Mesothelial cell of epicardium (in vitro differentiated cells): ENCODE measurements at regions not wholly inside any gene's neighbourhood (a gene's known extent, or its start where the extent isn't known, plus 50 kb on each side); places are given as distances from the start of the nearest gene placed in this dataset.

Experiments
- DNase-seq, 2 experiments: peaks; one replicate each; pipeline ENCODE4 v3.0.0; 2021; ENCODE audit warnings: low spot score in 2 of 2; ENCODE audit not compliant: unreplicated experiment in 2 of 2
- H3K27ac Mint-ChIP-seq: 2 replicates; pipeline ENCODE4 v1.8.0; 2021; ENCODE audit warnings: mixed read lengths
- H3K27me3 Mint-ChIP-seq: 2 replicates; pipeline ENCODE4 v1.8.0; 2021; ENCODE audit warnings: low read depth, mixed read lengths
- H3K36me3 Mint-ChIP-seq: 2 replicates; pipeline ENCODE4 v1.8.0; 2021; ENCODE audit warnings: mixed read lengths
- H3K4me1 Mint-ChIP-seq: 2 replicates; pipeline ENCODE4 v1.8.0; 2021; ENCODE audit warnings: mixed read lengths
- H3K4me3 Mint-ChIP-seq: 2 replicates; pipeline ENCODE4 v1.8.0; 2021; ENCODE audit warnings: mild to moderate bottlenecking, moderate library complexity, mixed read lengths
- H3K9me3 Mint-ChIP-seq: 2 replicates; pipeline ENCODE4 v1.8.0; 2021; ENCODE audit warnings: mixed read lengths
- TF ChIP-seq, protein P1 (sequence below): fragments of 200-600 bp; sonication (generic); IDR thresholded peaks from one replicate; pipeline ENCODE4 v1.5.0; 2021; ENCODE audit warnings: antibody characterized with exemption; ENCODE audit not compliant: unreplicated experiment

DNA sequence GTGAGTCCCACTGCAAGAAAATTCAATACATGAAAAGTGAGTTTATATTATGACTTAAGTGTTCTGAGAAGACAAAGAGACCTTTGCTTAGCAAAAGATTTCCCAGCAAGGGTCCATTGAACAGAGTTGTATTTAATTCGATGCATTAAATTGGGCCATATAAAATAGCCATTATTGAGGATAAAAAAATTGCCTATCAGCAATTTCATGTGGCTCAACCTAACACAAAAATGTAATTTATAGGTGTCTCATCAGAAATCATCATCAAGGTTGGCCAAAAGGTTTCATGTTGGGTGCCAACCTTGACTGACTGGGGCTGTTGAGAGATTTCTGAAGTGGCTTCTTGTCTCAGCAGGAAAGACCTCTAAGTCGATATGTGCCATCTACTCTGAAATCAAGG lies 84.8 kb upstream of the TOX3 start:
- no peaks in the 10 kb centered on the region for H3K4me1 Mint-ChIP-seq

DNA sequence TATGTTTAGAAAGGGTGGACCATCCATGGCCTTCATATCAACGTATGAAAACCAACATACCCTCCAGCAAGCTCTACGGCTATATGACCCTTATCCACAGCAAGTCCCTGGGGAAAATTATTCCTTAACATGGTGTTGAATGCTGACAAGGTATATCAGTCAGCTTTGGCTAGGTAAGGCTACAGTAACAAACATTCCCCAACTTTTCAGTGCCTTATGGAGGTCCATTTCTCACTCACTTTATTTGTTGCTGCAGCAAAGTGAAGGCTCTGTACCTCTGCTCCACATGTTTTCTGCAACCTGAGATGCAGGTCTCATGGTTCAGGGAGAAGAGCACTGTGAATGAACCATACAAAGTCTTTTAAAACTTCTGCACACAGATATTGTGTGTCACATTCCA lies 83.8 kb upstream of the TOX3 start:
- peaks cover 14% of the 10 kb centered on the region for H3K9me3 Mint-ChIP-seq
- no peak for DNase-seq
- TF ChIP-seq, protein P1, sequence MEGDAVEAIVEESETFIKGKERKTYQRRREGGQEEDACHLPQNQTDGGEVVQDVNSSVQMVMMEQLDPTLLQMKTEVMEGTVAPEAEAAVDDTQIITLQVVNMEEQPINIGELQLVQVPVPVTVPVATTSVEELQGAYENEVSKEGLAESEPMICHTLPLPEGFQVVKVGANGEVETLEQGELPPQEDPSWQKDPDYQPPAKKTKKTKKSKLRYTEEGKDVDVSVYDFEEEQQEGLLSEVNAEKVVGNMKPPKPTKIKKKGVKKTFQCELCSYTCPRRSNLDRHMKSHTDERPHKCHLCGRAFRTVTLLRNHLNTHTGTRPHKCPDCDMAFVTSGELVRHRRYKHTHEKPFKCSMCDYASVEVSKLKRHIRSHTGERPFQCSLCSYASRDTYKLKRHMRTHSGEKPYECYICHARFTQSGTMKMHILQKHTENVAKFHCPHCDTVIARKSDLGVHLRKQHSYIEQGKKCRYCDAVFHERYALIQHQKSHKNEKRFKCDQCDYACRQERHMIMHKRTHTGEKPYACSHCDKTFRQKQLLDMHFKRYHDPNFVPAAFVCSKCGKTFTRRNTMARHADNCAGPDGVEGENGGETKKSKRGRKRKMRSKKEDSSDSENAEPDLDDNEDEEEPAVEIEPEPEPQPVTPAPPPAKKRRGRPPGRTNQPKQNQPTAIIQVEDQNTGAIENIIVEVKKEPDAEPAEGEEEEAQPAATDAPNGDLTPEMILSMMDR = no peak
- H3K27me3 Mint-ChIP-seq = peaks cover 30% of the 10 kb centered on the region
- no peaks in the 10 kb centered on the region for H3K4me1 Mint-ChIP-seq
- no peaks in the 10 kb centered on the region for H3K36me3 Mint-ChIP-seq
- H3K27ac Mint-ChIP-seq = no peak overlapping the region
- H3K4me3 Mint-ChIP-seq = no peak overlapping the region

More for the DNA sequence above, 84.8 kb upstream of the TOX3 start:
- no peak overlapping the region for H3K27ac Mint-ChIP-seq
- TF ChIP-seq, protein P1 = no peak
- H3K27me3 Mint-ChIP-seq = peaks cover 20% of the 10 kb centered on the region
- DNase-seq = no peak
- H3K4me3 Mint-ChIP-seq = no peak overlapping the region
- peaks cover 22% of the 10 kb centered on the region for H3K9me3 Mint-ChIP-seq
- H3K36me3 Mint-ChIP-seq = no peaks in the 10 kb centered on the region

- Mint-ChIP-seq H3K27me3 (peaks cover 40% of the 10 kb centered on the region), H3K27ac (no peak overlapping the region), H3K9me3 (peaks cover 9% of the 10 kb centered on the region), H3K36me3 (no peaks in the 10 kb centered on the region), H3K4me1 (no peaks in the 10 kb centered on the region), H3K4me3 (no peak overlapping the region)
- TF ChIP-seq, protein P1 = no peak
- no peak for DNase-seq
Observed at GRCh38 chr16:52629296-52629695, 82.4 kb upstream of the TOX3 start.

DNA sequence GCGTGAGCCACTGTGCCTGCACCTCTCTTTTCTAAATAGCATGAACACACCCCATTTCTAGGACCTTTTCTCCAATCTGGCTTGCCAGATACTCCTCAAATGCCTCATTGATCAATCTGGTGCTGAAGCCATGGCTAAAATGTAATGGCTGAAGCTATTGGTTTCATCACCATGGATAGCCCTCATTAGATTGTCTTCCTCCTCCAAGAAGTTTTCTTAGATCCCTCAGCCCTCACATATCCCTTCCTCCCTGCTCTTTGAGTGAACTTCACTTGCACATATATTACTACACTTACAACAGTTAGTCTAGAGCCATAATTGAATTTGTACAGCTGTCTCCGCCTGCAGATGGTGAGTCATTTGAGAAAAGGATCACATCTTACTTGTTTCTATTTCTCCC lies 77.9 kb upstream of the TOX3 start:
- TF ChIP-seq, protein P1 = no peak
- H3K9me3 Mint-ChIP-seq = no peaks in the 10 kb centered on the region
- H3K27ac Mint-ChIP-seq = no peak overlapping the region
- H3K27me3 Mint-ChIP-seq = peaks cover 70% of the 10 kb centered on the region
- H3K4me3 Mint-ChIP-seq = no peak overlapping the region
- no peaks in the 10 kb centered on the region for H3K4me1 Mint-ChIP-seq
- H3K36me3 Mint-ChIP-seq = no peaks in the 10 kb centered on the region
- no peak for DNase-seq

- DNase-seq = no peak
- Mint-ChIP-seq H3K4me1 (no peaks in the 10 kb centered on the region), H3K27me3 (peaks cover 60% of the 10 kb centered on the region), H3K9me3 (no peaks in the 10 kb centered on the region), H3K27ac (no peak overlapping the region), H3K36me3 (no peaks in the 10 kb centered on the region), H3K4me3 (no peak overlapping the region)
- TF ChIP-seq, protein P1 = no peak
Observed at GRCh38 chr16:52621651-52622050, 74.7 kb upstream of the TOX3 start.

DNA sequence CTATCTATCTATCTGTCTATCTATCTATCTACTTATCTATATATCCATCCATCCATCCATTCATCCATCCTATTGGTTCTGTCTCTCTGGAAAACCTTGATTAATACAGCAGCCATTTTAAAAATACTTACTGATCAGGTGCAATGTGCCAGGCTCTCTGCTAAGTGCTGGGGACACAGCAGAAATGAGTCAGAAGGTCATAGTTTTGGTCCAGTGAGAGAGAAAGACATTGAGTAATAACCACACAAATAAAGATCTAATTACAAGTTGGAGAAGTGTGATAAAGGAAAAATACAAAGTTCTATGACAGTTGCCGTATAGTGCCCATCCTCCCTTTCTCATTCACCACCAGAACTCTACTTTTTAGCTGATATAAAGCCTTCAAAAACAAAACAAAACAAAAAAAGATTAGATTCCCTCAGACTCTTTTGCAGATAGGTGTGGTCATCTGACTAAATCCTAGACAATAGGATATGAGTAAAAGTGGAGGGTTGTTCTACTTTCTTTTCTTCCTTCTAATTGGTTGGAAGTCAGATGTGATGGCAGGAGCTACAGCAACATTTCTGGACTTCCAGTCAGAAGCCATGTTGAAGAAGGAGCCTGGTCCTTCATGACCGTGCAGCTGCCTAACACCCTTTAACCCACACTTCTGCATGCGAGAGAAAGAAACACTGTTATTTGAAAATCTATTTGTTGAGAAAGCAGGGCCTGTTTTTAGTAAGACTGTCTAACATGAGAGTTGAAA lies 72.0 kb upstream of the TOX3 start:
- Mint-ChIP-seq H3K9me3 (no peaks in the 10 kb centered on the region), H3K4me3 (no peak overlapping the region), H3K27ac (no peak overlapping the region), H3K36me3 (no peaks in the 10 kb centered on the region), H3K4me1 (no peaks in the 10 kb centered on the region), H3K27me3 (peaks cover 42% of the 10 kb centered on the region)
- no peak for DNase-seq
- TF ChIP-seq, protein P1 = no peak
